Nucleus accumbens (tissue), 56 donors: ENCODE measurements at regions not wholly inside any gene's neighbourhood (a gene's known extent, or its start where the extent isn't known, plus 50 kb on each side); places are given as distances from the start of the nearest gene placed in this dataset.

Source experiments
- DNase-seq, 56 donors: peaks; one replicate each; lab custom pipeline; 2025; lab: John Stamatoyannopoulos, UW

DNA sequence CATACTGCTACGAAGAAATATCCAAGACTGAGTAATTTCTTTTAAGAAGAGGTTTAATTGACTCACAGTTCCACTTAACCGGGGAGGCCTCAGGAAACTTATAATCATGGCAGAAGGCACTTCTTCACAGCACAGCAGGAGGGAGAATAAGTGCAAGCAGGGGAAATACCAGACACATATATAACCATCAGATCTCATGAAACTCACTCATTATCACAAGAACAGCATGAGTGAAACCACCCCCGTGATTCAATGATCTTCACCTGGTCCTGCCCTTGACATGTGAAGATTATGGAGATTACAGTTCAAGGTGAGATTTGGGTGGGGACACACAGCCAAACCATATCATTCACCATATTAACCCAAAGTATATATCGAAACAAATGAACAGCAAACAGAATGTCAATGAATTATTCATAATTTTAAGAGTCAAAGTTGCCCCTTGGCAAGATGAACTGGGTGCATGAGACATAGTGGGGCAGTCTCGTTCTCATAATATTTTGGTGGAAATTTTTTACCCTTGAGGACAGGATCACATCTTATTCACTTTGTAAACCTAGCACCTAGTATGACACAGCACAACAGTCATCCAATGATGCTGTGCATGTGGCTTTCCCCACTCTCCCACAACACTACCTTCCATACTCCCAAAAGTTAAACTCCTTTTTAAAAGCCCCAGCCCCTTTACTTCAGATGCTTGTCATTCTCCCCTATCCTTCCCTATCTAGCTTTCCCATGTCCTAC is 425.3 kb downstream of the ZEB2 start:
- DNase-seq: no peak

DNA sequence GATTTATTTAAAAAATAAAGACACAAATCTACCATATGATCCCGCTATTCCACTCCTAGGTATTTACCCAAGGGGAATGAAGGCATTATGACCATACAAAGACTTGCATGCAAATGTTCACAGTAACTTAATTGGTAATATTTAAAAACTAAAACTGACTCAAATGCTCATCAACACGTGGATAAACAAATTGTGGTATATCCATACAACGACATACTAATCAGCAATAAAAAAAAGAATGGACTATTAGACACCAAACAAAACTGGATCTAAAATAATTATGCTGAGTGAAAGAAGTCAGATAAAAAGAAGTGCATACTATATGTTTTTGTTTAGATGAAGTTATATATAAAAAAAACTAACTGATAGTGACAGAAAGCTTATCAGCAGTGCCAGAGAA is 428.3 kb downstream of the ZEB2 start:
- DNase-seq: no peak

DNA sequence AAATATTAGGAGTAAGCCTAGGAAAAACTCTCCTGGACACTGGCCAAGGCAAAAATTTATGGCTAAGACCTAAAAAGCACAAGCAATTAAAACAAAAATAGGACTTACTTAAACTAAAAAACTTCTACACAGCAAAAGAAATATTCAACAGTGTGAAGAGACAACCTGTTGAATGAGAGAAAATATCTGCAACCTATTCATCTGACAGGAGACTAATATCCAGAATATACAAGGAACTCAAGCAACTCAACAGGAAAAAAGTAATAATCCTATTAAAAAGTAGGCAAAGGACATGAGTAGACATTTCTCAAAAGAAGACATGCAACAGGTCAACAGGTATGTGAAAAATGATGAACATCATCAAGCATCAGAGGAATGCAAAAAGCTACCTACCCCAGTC is 431.1 kb downstream of the ZEB2 start:
- DNase-seq: no peak

DNA sequence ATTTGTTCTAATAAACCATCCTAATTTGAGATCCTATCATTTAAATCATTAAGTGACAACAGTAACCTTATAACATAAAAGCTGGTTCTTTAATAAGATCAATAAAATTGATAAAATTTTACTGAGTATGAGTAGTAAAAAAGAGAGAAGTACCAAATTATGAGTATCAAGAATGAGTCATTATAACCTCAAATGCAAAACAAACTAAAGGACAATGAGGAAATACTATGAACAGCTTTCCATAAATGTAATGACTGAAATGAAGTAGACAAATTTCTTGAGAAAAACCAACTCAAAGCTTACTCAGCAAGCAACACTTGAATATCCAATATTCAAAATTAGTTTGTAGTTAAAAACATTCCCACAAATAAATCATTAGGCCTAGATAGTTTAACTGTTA is 433.0 kb downstream of the ZEB2 start:
- no peak for DNase-seq

DNA sequence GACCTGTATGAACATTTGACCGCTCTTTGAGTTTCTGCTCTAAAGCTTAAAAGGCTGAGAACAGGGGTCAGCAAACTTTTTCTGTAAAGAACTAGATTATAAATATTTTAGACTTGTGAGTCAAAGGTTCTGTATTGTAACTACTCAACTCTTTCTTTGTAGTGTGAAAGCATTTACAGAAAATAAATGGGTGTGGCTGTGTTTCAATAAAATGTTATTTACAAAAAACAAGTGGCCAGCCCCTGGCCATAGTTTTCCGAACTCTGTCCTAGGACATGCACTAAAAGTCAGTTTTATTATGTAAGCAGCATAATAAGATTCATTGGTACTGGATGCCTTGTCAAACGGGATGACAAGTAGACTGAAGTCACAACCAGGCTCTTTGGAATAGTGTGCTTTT is 434.9 kb downstream of the ZEB2 start:
- no peak for DNase-seq

DNA sequence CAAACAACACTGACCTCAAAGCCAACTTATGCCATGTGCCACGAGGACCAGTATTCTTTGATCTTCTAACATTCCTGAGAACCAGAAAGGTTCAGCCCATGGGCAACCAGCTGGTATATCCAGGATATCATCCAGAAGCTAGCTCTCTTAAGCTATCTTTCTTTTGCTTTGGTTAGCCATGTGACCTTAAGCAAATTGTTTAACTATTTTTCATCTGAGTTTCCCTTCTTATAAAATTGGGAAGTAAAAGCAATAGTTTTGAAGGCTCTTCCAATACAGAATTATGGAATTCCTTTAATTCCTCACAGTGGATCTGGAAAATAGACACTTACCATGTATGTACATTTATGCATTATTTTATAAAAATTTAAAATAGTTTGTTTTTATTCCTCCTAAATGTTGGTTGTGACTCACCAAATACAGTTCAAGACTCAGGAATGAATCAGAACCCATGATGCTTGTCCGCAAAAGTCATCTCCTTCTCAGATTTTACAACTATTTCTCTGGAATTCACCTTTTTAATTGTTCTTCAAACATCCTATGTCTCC is 435.7 kb downstream of the ZEB2 start:
- DNase-seq: no peak

DNA sequence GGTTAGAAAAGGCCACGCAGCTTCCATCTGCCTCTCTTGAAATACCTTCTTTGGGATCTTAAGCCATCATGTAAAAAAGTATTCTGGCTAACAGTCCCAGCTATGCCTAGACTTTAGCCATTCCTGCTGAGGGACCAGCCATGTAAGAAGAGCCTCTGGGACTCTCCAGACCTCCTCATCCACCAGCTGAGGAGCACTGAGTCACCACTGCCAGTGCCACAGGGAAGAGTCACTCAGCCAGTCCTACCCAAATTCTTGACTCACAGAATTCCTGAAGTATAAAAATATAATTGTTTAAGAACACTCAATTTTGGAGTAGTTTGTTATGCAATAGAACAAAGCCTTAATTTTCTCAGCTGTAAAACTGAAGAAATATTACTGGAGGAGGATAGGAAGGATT is 436.7 kb downstream of the ZEB2 start:
- no peak for DNase-seq

DNA sequence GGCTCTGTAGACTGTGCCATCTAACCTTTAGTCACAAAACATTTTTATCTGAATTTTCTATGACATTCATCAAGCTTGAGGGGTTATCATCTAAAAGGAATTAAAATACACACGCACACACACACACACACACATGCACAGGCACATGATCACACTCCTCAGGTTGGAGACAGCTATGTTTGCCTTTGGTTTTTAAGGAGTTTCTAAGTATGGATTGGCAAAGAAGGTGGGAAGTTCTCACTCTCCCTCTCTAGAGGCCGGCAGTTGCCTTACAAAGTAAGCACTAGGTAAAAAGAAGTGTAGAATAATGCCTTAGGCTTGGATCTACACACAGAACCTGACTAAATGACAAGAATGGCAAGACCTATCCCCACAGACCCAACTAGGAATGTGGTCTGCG is 437.1 kb downstream of the ZEB2 start:
- no peak for DNase-seq

DNA sequence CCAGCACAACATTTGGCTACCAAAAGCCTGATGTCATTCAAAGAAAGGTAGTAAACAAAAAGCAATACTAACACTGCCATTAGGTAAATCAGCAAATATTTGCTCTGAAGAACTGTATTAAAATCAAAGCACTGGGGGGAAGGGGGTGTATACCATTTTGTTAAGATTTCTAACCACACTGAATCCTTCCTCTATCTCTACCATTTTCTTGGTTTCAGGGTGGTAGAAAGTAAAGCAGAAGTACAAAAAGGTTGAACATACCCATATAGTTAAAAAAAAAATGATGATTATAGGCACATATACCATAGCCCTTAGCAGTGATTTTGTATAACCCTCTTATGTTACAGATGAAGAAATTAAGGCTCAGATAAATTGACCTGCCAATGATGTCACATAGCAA is 437.6 kb downstream of the ZEB2 start:
- DNase-seq: no peak

DNA sequence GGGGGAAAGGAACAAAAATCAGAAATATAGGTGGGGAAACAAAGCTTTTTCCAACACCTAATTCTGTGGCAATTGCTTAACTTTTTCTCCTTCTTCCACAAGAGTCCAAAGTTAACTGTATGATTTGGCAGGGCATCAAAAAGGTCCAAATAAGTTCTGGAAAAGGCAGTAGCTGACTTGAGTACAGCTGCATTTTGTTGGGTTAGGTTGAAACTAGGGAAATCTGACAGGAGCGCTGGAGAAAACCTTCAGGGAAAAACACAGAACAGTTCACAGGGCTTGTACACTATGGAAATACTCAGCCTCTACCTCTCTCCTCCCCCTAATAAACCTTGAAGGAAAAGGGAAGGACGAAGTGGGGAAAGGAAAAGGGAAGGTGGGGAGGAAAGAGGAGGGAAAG is 438.6 kb downstream of the ZEB2 start:
- DNase-seq: no peak

DNA sequence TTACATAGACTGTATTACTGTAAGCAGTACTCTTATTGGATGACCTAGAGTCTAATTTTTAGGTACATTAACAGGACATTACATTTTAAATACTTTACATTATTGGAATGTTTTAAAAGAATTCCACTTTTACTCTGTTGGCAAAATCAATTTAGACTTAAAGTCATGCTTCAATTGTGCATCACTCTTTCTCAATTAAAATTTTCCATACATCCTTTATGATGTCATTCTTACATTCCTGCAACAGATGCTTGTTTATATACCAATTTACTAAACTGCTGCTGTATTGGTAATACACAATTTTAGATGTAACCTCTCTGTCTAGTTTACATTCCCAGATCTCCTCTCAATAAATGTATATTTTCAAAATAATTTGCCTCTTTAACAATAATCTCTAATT is 440.1 kb downstream of the ZEB2 start:
- no peak for DNase-seq

DNA sequence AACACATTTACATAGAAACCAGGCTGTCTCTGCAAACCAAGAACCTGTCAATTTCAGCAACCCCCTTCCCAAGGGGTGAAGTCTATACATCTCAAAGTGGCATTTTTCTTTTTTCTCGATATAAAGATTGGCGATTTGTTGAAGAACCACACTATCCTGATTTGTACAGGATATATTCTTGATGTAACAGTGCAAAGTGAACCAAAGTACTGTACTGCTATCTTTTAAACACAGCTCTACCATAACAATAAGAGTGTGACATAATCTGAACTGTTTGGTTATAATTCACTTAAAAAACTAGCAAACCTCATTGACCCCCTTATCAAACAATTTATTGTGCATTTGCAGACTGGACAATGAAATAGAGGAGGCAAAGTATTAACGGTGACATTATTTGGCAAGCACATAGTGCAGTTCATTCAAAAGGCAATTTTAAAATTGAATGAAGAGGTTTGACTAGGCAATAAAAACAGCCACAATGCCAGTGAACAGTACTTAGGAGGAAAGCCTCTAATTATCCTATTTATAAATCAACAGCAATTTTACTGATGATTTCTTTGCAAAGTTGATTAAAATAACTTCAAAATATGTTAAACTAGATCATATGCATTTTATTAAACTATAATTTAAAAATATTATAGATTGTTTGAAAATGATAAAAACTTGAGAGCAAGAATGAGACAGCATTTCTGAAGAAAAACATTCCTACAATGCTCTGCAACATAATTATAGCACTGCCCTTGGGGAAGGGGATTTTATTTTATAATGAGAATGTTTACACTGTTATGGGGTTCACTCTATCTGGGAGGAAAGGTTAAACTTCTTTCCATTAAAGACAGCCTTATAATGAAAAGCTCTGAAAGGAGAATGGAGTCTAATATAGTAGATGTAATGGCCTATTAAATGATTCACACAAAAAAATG is 440.9 kb downstream of the ZEB2 start:
- no peak for DNase-seq

DNA sequence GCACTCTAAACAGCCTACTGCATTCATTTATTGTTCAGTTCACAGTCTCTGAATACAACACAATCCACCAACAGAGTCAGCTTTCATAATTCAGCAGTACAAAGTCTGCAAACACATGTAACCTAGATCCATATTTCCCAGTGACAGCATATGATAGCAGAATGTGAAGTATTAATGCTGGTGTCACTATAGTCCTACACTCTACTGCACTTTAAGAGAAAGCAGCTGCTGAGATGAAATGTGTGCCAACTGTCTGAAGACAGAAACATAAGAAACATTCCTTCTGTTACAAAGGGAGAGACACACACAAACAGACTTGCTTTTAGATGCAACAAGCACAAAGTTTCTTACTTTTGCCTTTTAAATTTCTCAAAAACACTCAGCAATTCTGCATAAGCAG is 441.8 kb downstream of the ZEB2 start:
- no peak for DNase-seq

DNA sequence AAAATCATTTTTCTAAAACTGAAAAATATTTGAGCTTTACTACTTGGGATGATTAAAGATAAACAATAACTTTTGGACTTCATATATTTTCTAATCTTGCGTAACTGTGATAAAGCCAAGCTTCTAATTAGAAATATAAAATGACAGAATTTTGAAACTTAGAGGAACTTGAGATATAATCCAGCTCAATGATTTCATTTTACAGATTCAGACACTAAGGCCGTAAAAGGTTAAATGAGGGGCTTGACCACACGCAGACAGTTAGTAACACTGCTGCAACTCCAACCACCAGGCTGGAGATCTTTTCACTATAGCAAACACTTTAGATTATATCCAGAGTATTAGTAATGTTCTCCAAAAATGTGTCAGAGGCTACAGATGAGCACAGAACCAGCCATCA is 445.5 kb downstream of the ZEB2 start:
- no peak for DNase-seq

DNA sequence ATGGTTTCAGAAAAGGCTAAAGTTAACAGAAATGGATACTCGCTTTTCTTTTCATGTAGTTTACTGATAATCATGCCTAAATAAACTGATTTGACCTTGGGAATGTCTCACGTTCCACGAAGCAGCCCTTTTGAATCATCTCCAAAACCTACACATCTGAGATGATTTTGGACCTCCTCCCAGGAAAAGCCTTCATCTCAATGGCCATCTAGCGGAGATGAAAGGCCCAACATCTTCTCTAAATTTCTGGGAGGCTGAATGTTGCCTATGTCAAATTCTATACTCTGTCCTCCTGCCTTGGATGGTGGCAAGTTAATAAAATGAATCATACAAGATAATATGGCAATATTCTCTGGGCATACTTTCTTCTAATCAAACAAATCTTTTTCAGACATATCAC is 448.5 kb downstream of the ZEB2 start:
- DNase-seq: no peak

DNA sequence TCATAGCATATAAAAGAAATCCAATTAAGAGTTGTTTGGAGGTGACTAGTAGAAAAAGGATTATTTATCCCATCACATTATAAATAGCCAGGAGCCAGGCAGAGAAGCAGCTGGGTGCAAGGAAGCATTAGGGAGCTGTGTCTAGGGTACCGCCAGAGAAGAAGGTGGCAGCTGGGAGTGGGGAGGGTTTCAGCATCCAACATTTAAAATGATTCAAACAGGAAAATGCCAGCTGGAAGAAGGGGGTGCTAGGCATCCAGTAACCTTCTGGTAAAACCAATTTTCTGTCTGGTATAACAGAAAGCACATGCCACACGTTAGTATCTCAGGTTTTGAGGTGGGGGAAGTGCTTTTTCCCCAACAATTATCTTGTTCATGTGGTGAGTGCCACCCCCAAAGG is 452.4 kb downstream of the ZEB2 start:
- no peak for DNase-seq

DNA sequence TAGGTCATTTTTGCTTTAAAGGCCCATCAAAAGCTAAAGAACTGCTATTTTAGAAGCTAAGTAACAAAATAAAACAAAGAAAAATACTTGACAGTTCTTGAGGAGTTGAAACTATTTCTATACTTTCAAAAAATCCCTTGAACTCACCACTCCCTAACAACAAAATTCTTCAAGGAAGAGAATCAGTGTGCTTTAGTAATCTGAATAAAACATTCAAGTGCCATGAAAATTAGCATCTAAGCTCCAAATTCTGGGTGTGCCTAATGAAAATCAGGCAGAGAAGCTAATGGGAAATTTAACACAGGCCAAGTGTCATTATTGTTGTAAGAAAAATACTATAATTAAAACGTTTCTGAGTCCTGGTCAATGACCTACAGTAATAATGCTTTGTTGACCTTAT is 456.3 kb downstream of the ZEB2 start:
- no peak for DNase-seq

DNA sequence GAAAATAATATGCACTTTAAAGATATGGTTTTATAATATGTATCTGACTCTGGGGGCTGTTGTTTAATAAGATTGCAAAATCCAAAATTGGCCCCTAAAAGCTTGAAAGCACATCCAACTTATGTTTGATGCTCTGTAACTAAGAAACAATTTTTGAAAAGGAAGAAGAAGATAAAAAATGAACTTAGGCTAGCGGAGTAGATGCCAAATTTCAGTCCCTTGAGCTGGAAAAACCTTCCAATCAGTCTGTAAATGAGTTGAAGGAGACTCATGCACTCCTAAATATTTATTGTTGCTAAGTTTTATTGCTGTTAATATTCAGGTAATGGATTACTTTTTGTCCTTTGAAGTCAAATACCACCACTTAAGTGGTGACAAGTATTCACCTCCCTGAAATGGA is 465.0 kb downstream of the ZEB2 start:
- DNase-seq: no peak

DNA sequence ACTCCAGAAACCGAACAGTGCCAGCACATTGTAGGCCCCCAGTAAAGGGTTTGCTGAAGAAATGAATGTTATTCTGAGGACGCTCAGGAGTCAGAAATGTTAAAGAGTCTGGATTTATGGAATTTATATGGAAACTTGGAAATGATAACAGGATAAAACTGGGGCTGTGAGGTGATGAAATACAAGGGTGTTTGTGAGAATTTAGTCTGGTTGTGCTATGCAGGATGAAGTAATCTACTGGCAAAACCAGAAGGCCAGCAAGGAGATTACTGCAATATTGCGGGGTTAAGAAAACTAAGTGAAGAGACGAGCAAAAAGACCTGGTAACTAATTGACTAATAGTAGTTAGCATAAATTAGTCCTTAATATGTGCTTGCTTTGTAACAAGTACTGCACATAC is 467.8 kb downstream of the ZEB2 start:
- no peak for DNase-seq

DNA sequence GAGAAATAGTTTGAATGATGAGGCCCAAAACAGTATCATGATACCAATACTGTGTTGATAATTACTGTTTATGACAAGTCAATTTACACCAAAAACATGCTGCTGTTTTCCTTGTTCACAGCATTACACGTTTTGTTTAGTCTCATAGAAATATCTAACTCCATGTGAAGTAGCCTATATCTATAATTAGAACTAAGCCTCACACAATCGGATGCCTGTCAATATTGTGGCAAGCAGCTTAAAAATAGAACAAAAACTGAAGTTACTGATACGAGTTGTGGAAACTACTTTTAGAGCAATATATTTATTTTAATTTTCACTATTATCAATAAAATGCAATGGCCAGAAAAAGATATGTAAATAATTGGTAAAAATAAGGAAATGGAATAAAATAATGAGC is 470.8 kb downstream of the ZEB2 start:
- DNase-seq: no peak

DNA sequence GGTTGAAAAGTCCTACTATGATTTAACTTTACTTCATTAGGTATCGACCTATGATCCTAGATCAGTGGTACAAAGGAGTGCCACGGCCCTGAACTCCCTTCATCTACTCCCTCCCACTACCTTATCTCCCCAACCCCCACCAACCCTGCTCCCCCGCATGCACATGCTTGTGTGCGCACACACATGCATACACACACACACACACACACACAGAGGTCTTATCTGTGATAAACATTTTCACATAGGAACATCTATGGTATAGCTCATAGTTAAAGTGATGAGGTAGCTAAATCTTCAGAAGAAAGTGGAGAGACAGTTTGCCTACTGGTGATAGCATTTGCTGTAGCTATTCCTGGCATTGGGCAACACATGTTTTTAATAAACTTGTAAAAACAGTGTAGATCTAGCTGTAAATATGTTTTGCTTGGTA is 471.3 kb downstream of the ZEB2 start:
- DNase-seq: no peak

DNA sequence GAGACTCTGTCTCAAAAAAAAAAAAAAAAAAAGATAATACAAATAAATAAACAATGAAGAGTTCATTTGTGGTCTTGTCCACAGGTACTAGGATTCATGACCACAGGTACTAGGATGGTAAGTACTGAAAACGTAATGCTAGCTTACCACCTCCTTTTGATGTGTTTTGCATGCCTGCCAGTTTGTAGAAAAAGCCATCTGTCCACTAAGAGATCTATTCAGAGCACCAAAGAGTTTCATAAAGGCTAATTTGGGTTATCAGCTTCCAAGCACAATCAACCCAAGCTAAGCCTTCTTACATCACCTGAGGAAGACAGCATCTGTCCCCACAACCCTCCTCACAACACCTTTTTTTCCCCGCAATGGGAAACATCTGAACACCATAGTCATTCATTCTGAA is 477.2 kb downstream of the ZEB2 start:
- no peak for DNase-seq
